HG02798 (cell line): ENCODE measurements at regions not wholly inside any gene's neighbourhood (a gene's known extent, or its start where the extent isn't known, plus 50 kb on each side); places are given as distances from the start of the nearest gene placed in this dataset.

ENCODE experiments used
- ATAC-seq: cut with Tn5 transposase; IDR thresholded peaks from one replicate; pipeline ENCODE4 v1.9.1; 2021; ENCODE audit warnings: mild to moderate bottlenecking; ENCODE audit not compliant: unreplicated experiment, poor library complexity

DNA sequence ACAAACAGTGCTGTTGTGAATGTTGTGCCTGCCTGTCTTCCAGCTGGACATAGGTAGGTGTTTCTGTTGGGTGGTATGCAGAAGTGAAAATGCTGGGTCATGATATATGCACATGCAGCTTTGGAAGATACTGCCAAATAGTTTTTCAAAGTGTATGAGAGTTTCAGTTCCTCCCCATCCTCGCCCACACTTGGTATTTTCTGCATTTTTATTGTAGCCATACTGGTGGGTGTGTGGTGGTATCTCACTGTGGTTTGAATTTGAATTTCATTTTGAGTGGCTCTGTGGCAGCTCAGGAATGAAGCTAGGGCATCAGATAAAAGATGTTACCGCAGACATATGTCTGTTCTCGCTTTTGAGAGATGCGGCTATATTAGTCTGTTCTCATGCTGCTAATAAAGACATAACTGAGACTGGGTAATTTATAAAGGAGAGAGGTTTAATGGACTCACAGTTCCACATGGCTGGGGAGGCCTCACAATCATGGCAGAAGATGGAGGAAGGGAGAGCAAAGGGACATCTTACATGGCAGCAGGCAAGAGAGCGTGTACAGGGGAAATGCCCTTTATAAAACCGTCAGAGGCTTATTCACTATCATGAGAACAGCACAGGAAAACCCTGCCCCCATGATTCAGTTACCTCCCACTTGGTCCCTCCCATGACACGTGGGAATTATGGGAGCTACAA, 183.1 kb downstream of the CAND1 start:
- peak; percentile 66 for ATAC-seq

DNA sequence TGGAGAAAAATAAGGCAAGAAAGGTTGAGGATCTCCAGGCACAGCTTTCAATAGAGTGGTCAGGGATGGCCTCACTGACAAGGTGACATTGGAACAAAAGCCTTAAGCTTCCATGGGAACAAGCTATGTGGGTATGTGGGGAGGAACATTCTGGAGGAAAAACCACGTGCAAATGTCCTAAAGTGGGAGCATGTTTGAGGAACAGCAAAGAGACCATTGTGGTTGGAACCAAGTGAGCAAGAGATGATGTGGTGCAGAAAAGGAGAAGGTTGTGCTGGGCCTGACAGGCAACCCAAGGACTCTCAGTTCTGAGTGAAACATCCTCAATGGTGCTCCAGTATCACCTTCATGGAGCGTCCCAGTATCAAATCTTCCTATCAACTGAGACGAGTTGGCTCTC, 184.0 kb downstream of the CAND1 start:
- no peak for ATAC-seq

DNA sequence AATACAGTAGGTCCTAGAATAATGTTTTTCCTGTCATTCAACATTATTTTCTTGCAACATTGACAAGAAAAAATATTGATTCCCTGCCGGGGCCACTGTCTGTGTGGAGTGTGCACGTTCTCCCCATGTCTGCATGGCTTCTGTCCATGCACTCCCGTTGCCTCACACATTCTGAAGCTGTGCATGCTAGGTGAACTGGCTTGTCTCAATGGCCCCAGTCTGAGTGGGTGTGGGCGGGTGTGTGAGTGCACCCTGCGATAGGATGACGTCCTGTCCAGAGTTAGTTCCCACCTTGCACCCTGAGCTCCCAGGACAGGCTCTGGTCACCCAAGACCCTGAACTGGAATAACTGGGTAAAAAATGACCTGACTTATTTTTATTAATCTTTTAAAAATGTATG, 186.1 kb downstream of the CAND1 start:
- no peak for ATAC-seq

DNA sequence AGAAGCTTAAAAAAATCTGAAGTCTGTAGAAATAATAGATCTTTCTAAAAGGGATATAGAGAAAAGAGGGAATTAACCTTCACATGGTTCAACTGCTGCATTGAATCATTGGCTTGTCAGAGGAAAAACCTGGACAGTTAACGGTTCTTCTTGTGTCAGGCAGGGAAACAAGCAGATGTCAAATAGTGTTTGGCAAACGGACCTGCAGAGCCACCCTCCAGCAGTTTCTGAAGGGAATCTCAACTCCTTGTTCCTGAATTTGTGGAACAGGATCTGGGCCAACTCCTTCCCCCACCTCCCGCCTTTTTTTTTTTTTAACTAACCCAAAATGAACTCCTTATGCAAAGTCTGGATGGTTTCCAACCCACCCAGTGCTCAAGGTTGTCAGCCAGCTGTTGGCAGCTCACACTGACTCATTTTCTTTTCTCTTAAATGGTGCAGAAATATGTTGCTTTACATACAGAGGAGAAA, 187.3 kb downstream of the CAND1 start:
- no peak for ATAC-seq

DNA sequence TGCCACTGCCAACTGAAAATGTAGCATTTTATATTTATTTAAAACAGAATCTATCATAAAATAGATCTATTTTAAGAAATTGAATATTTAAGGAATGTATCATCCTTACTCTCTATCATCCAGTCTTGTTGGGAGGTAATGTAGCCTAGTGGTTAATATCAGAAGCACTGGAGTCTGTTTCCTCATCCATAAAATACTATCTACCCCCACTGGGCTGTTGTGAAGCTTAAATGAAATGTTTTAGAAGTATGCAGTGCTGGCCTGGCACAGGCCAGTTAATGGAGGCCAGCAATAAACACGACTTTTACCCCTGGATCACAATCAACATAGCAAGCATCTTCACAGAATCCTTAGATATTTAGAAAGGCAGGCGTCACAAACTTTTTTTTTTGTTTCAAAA, 188.0 kb downstream of the CAND1 start:
- no peak for ATAC-seq

DNA sequence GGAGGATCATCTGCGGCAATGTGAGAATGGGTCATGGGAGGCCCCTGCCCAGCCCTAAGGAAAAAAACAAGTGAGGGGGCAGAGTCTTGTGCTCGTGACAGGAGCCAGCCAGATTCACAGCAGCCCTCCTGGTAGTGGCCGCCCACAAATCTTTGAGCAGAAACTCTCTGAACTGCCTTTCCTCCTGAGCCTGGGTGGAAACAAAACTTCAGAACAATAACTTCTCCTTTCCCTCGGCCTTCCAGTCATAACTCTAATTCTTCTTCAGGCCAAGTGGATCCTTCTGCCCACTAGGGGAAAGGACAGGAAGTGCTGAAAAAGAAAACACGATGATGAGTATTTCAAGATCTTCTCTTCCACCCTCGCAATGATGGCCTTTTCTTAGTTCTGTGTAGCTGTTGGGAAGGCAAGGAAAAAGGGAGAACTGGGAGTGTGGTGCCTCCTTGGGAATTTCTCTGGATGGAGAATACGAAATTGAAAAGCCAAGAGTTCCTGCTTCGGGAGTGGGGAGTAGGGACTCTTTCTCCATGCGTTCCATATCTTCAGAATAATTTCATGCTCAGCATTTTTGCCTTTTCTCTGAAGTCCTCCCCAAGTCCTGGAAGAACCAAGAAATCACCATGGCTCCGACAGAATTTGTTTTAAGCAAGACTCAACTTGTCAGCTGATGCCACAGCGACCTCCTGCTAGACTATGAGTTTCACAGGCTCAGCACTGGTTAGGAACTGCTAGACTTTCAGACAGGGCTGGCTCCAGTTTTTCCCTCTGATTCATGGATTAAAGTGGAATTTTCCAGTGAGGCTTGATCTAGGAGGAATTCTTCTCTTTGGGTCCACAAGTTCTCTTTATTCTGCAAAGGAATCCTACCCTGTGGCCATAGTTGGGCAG, 188.9 kb downstream of the CAND1 start:
- no peak for ATAC-seq

DNA sequence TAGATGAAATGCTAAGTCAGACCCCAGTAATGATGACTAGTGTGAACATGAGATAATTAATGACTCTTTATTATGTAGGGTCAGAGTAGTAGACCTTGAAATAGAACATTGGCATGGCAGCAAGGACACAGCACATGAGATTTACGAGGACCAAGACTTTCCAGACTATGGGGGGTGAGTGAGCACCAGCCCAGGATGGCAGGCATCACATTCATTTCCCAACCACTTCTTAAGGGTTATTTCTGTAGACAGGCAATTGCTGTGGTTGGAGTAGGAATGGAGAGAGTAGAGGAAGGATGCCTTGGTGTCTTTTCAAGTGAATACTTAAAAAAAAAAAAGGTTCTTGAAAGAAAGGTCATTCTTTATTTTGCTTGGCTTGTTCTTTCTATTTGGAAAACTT, 189.4 kb upstream of the DYRK2 start:
- no peak for ATAC-seq

DNA sequence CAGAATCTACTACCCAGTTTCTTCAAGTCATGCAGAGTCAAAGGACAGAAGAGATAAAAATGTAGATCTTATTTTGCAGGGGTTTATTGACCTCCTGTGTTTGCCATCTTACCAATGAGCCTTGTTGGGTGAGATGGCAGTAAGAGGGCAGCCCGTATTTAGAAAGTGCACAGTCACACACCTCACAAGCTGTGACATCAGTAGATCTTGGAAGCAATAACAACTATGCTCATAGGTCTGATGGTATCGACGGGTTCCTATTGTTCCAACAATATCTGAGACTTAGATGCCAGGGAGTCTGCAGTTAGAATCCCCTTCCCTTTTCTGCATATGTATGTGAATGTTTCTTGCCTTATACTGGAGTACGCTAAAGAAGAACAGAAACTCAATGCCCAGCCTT, 189.0 kb upstream of the DYRK2 start:
- no peak for ATAC-seq

DNA sequence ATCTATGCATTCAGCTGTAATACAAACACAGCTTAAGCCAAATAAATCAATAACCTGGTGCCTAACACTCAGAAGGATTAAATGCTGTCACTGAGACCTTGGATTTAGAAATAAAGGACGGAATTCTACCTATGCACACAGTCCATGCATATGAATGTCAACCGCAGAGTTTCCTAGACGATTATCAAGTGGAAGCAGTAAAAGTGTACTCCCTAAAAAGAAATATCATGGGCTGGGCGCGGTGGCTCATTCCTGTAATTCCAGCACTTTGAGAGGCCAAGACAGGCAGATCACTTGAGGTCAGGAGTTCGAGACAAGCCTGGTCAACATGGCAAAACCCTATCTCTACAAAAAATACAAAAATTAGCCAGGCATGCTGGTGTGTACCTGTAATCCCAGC, 188.2 kb upstream of the DYRK2 start:
- no peak for ATAC-seq

DNA sequence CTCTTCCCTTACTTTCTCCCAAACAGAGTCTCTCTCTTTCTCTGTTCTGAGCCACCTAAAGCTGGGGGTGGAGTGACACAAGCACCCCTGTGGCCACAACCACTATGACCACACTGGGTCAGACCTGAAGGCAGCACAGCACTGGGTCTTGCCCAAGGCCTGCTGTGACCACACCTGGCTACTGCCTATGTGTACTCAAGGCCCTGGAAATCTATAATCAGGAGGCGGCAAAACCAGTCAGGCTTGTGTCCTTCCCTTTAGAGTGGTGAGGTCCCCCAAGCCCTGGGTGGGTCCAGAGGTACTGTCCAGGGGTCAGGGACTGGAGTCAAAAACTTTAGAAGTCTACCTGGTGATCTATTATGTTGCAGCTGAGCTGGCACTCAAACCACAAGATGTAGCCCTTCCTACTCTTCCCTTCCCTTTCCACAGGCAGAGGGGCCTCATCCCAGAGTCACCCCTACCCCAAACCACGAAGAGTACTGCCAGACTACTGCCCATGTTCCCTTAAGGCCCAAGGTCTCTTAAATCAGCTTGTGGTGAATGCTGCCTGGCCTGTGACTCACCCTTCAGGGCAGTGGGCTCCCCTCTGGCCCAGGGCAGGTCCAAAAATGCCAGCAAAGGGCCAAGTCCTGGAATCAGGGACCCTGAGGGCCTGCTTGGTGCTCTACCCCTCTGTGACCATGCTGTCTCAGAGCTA, 179.8 kb upstream of the DYRK2 start:
- ATAC-seq, result no peak

DNA sequence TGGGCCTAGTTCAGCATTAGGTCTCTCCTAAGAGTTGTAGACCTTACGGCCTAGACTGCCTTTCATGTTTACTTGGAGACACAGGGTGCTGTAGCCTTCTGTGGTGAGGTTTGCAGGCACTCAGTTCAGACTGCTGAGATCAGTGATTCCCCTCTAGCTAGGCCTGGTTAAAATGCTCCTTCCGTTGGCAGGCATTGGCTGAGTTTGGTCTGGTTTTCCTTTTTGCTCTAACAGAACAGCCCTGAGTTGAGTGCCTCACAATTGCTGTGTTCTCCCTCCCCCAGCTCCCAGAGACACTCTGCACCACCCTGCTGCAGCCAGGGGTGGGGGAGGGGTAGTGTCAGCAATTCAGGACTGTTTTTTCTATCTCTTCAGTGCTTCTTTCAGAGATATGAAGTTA, 178.9 kb upstream of the DYRK2 start:
- no peak for ATAC-seq

DNA sequence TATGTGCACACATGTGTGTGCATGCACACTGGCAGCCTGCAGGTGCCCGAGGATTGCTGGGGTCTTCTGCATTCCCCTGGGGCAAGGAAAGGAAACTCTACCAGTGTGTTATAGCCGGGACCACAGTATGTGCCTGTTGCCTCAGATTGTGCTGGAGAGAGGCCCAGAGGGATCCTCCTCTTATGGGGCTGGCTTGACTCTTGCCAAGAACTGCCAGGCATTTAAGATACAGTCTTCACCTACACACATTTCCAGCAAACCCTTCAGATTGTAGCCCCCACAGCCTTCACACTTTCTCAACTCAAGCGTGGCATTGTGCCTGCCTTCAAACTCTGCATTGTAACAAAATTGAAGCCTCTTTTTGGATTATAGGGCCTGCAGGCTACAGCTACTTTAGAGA, 176.7 kb upstream of the DYRK2 start:
- no peak for ATAC-seq

DNA sequence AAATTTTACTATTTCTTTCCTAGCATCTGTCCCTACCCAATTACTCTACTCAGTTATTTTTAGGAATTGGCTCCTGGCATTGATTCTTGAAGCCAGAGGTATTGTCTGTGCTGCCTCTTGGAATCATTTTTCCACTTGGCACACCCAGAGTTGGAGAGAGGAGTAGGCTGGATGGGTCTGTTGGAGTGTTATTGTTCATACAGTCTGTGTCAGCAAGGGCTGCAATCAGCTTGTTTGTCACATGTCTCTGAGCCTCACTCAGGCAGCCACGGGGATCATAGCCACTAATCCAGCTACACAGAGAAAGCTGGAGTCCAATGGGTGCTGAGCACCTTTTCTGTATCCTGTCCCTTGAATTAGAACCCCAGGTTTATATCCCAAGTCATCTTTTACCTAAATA, 176.0 kb upstream of the DYRK2 start:
- no peak for ATAC-seq

DNA sequence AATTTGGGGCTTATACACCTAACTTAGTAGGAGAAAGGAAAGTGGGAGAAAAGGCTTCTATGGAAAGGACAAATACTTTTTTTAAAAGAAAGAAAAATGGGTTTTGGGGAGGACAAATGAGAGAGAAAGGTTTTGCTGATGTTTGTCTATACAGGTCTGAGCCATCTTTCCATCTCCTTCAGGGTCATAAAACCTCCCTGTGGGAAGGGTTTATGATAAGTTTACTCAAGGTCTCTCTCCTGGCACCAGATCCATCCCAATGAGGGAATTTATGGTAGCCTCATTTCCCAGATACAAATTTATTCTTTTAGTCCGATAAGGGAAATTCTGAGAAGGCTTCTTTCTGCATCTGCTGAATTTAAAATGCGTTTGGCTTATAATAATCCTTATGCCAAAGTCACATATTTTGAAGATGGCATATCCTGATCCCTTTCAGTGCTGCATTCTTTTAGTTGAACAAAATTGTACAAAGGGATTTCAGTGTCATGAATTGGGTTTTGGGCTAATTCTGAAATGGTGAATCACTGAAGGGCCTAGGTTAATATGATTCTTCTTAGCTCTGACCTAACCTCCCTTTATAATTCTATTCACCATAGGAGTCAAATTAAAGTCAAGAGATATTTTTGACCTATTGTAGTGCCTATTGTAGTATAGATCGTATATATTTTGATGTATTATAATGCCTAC, 173.5 kb upstream of the DYRK2 start:
- ATAC-seq, result no peak

DNA sequence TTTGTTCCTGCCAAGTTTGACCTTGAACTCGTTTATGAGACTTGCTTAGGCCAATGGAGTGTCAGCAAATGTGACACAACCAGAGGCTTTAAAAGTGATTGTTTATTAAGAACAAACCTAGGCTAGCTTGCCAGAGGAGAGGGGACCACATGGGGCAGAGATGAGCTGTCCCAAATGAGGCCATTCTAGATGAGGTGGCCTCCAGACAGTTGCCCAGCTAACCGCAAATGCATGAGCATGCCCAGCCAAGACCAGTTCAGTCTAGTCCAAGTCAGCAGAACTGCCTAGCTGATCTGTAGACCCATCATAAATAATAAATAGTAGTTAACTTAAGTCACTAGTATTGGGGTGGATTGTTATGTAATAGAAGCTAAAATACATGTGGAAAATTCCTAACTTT, 172.8 kb upstream of the DYRK2 start:
- no peak for ATAC-seq

DNA sequence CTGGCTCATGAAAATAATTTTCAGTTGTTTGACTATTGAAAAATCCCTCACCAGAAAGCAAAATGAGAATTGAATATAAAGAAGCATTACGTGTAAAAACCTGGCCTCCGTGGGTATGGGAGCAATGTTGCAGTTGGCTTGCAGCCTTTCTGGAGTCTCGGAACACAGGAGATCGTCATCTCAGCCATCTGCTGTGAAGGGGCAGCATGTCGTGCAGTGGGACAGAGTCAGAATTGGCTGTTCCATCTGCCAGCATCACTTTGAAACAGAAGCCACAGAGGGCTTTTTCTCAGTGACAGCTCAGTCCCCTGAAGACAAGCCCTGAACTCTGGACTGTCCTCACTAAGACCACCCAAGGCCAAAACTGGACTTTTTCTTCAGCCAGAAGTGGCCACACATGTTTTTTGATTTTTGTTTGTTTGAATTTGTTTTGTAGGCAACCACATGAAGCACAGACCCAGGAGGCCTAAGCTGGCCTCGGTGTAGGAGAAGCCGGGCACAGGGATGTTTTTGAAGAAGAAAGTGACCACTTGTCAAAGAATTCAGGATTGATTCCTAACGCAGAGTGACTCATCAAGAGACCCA, 170.8 kb upstream of the DYRK2 start:
- ATAC-seq, result no peak

DNA sequence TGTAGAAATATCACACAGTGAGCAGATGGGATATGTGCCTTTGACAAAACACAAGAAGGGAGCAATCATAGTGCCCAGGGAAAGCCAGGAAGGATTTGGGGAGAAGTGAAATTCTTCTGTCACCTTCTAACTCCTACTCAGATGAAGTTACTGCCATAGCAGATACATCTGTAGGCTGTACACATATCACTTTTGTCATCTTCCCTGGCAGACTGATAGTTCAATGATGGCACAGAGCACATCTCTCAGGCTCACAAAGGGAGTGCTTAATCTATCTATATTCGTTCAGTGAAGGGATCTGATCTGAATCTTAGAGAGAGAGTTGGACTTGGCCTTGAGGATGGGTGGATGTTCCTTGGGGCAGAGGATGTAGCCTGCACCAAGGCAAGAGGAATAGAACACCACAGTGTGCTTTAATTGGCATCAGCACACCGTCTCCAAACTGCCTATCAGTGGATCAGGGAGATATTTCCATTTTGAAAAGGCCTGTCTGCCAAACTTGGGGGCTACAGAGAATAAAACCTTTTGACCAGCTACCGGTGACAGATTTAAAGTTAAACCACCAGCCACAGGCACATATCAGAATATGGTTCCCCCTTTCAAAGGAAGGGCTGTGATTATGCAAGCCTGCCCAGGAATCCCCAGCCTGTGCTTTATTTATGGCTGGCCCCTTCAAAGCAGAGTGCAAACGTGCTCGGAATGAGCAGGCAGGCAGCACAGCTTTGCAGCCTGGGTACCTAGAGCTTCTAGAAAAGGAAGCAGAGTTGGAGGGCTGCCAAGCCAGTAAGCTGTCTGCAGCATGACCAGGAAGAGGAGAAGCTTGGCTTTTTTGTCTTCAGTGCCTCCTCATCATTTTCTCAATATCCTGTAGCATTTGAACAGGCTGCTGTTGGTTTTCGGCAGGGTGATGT, 165.5 kb upstream of the DYRK2 start:
- no peak for ATAC-seq

DNA sequence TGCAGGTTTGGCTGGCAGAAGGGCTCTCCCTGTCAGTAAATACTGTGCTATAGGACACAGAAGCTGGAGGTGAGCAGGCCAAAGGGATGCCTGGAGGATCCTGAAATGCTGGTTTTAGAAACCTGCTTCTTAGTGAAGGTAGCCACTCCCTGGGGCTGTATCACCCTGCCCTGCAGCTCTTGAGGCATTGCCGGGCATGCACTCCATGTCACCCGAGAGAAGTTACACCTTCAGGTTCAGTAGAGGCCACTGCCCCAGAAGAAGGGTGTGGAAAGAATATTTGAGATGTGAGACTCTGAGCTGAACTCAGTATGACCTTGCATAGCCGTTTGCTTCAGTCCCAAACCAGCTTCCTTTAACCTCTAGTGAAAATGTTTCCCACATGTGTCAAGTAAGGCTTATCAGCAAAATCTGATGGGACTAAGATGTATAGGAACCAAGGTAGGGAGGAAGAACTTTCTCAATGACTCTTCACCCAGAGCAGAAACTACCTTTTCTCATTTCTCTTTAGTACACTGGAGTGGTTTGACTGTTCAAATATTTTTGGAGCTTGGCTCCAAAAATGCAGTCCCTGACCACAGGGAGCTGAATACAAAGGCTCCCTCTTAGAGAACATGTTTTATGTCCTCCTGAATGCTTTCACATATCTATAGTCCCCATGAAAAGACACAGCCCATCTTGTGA, 164.5 kb upstream of the DYRK2 start:
- ATAC-seq, result no peak
